ENCODE measurements at regions not wholly inside any gene's neighbourhood (a gene's known extent, or its start where the extent isn't known, plus 50 kb on each side); places are given as distances from the start of the nearest gene placed in this dataset.

GRCh38 chr3:54064486-54064885 is 57.9 kb upstream of the CACNA2D3 start:
- FAIRE-seq: no peak

More at GRCh38 chr3:54064486-54064885, 57.9 kb upstream of the CACNA2D3 start:
- H3K36me3 ChIP-seq (ENCODE audit: control insufficient read depth in 2 of 4, insufficient read depth in 4 of 4, low read length in 3 of 4): no peaks in the 10 kb centered on the region
- no peaks in the 10 kb centered on the region for H3K27me3 ChIP-seq (replicated peaks in 1 of 4; ENCODE audit: control insufficient read depth in 3 of 4, extremely low read depth in 1 of 4, insufficient read depth in 3 of 4, low read length in 3 of 4)
- TF ChIP-seq PHF8 (conservative IDR thresholded peaks at IDR 0.05; ENCODE audit: low read depth, low read length) (no peak), NANOG (IDR thresholded peaks at IDR 0.05; ENCODE audit: insufficient read depth, low read depth, low read length, poor library complexity, severe bottlenecking) (no peak), CREB1 (IDR thresholded peaks at IDR 0.05) (no peak), KDM1A (IDR thresholded peaks at IDR 0.05; ENCODE audit: borderline replicate concordance, low read length) (no peak), KDM5A (IDR thresholded peaks at IDR 0.05; ENCODE audit: low read length) (no peak), SIRT6 (IDR thresholded peaks at IDR 0.05; ENCODE audit: low read length) (no peak), JUN (IDR thresholded peaks at IDR 0.05; ENCODE audit: low read depth, low read length) (no peak), FOSL1 (IDR thresholded peaks at IDR 0.05; ENCODE audit: insufficient read depth, low read depth, low read length) (no peak), POU5F1 (IDR thresholded peaks at IDR 0.05; ENCODE audit: low read depth, low read length) (no peak), MAFK (IDR thresholded peaks at IDR 0.05; ENCODE audit: low read depth, low read length) (no peak), CEBPB (IDR thresholded peaks at IDR 0.05; ENCODE audit: low read depth, low read length) (no peak), RAD21 (IDR thresholded peaks at IDR 0.05 in 1 of 2, conservative IDR thresholded peaks at IDR 0.05 in 1 of 2; ENCODE audit: low read depth in 2 of 2, low read length in 2 of 2) (no peak), JUND (IDR thresholded peaks at IDR 0.05; ENCODE audit: low read length) (no peak), MAX (IDR thresholded peaks at IDR 0.05) (no peak), BRCA1 (IDR thresholded peaks at IDR 0.05; ENCODE audit: low read depth, low read length) (no peak), CBX8 (IDR thresholded peaks at IDR 0.05; ENCODE audit: borderline replicate concordance, low read depth, low read length) (no peak)
- peaks cover 2% of the 10 kb centered on the region in 2 experiments; a peak in 3 of 4 replicates for H3K9me3 ChIP-seq (ENCODE audit: insufficient read depth in 2 of 2, low read depth in 1 of 2, low read length in 1 of 2)
- H3K79me2 ChIP-seq (ENCODE audit: control insufficient read depth in 1 of 2, insufficient read depth in 2 of 2, low read length in 2 of 2): no peaks in the 10 kb centered on the region
- no peak overlapping the region for H3K18ac ChIP-seq (ENCODE audit: extremely low read depth, low read length)
- H3K9ac ChIP-seq (replicated peaks in 1 of 4; ENCODE audit: extremely low read depth in 1 of 4, low read depth in 3 of 4, low read length in 3 of 4): no peak overlapping the region
- no peak overlapping the region for H3K14ac ChIP-seq (ENCODE audit: insufficient read length)
- no peaks in the 10 kb centered on the region for H3K4me1 ChIP-seq (replicated peaks in 1 of 4; ENCODE audit: control insufficient read depth in 3 of 4, insufficient read depth in 4 of 4, low read length in 3 of 4)
- H4K5ac ChIP-seq (ENCODE audit: insufficient read length, low read depth, low read length): no peak overlapping the region
- 82% methylated on average over 8 of the region's 8 CpGs; no CpG with 5 or more reads in 1 of the 2 experiments for WGBS, 2 experiments (ENCODE audit: extremely low coverage in 1 of 2, insufficient coverage in 1 of 2, insufficient read length in 1 of 2, insufficient replicate concordance in 2 of 2, low coverage in 1 of 2, low lambda C conversion rate in 2 of 2, missing lambda C conversion rate in 1 of 2)
- ChIA-PET POLR2A (ENCODE audit: partially characterized antibody) (no interaction called here), CTCF (ENCODE audit: partially characterized antibody) (interaction anchor here (1.1 to 1.2 kb wide), 2 partner anchors 11 to 15 kb away, joined by 3 read pairs; no protein-coding TSS in a partner anchor)
- H2BK20ac ChIP-seq (ENCODE audit: low read length): no peak overlapping the region
- no peaks in the 10 kb centered on the region for H3K23me2 ChIP-seq (ENCODE audit: low read depth, low read length)
- no peak for DNase-seq (ENCODE audit: low read depth in 1 of 2, low spot score in 2 of 2)
- H2AFZ ChIP-seq (ENCODE audit: low read length): no peak overlapping the region
- no peaks in the 10 kb centered on the region for H3K79me1 ChIP-seq (ENCODE audit: low read depth, low read length)
- H3K23ac ChIP-seq (ENCODE audit: insufficient read length): no peak overlapping the region
- no peak overlapping the region for H2BK5ac ChIP-seq (ENCODE audit: low read depth, low read length)
- no peak overlapping the region for H2BK15ac ChIP-seq (ENCODE audit: low read length)
- H3K4ac ChIP-seq (replicated peaks; ENCODE audit: insufficient read length, low read depth, low read length): no peak overlapping the region
- no peak overlapping the region for H3K4me2 ChIP-seq (ENCODE audit: insufficient read depth in 1 of 2, low read depth in 2 of 2, low read length in 2 of 2)
- H3K4me3 ChIP-seq (ENCODE audit: extremely low read depth in 1 of 4, insufficient read depth in 2 of 4, low read depth in 3 of 4, low read length in 4 of 4): no peak overlapping the region
- no peak overlapping the region for H3K27ac ChIP-seq (ENCODE audit: low read depth, low read length)
- H2BK12ac ChIP-seq (ENCODE audit: low read depth, low read length): no peak overlapping the region
- no peak overlapping the region for H2BK120ac ChIP-seq (replicated peaks; ENCODE audit: low read depth, low read length)
- H2AK5ac ChIP-seq (ENCODE audit: low read depth, low read length): no peak overlapping the region
- no peaks in the 10 kb centered on the region for H4K20me1 ChIP-seq (replicated peaks in 1 of 2; ENCODE audit: control insufficient read depth in 1 of 2, insufficient read depth in 2 of 2, low read length in 2 of 2)
- H3K56ac ChIP-seq (replicated peaks; ENCODE audit: insufficient read length, low read depth, low read length): no peak overlapping the region
- no peak overlapping the region for H4K8ac ChIP-seq (ENCODE audit: extremely low read depth, insufficient read depth, low read length)
- H4K91ac ChIP-seq (replicated peaks; ENCODE audit: insufficient read length, low read length): no peak overlapping the region

Measured in H1 (cell line).